ENCODE measurements at regions not wholly inside any gene's neighbourhood (a gene's known extent, or its start where the extent isn't known, plus 50 kb on each side); places are given as distances from the start of the nearest gene placed in this dataset.
A peak's percentile ranks its signal among the peaks of the same experiment; 100 is the strongest.
"Not testable (repeated sequence)": the region's sequence is repeated elsewhere in the genome, so short reads cannot be mapped to it uniquely, and the experiment has no call there.

DNA sequence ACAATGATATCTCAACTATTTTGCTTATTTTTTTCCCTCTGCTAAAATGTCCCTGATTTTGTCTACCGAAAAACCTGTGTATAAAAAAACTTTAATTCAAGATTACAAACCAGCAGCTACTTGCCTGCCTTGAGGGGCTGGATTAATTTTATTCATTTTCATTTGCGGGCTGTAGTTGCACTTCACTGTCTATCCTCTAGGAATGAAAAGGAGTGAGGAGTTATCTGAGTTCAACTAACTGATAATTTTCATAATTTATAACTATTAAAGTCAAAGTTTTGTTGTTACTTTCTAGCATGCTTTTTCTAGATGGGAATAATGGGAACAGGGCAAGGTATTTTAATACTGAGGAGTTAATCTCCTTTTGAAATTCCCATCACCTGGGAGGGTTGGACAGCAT is 50.3 kb upstream of the AGTPBP1 start:
- not testable (repeated sequence) for DNase-seq

DNA sequence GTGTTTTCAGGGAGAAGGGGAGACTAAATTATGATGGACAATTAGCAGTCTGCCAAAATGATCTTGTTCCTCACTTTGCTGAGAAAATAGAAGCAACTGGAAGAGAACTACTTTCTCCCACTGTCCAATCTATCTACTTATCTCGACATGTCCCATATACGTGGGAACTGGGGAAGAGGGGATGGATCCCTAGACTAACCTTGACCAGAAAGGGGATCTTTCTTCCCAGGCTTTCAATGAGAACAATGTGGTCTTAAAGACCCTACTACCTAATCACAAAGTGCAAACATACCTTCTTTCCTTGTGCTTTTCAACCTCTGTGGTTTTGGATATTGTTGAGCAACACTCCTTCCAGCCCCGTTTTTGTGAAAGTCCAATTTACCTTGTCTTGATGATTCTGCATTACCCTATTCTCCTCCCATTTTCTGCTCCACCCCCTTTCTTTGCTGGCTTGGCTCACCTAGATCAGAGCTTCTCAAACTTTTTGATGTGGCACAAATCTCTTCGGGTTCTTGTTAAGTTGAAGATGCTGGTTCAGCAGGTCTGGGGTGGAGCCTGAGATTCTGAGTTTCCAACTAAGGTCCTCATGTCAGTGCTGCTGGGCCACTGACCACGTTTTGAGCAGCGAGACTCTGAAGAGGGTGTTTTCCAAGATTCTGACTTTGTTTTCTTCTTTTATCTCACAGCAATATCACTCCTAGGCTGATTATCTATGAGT is 61.4 kb upstream of the AGTPBP1 start:
- not testable (repeated sequence) for DNase-seq

DNA sequence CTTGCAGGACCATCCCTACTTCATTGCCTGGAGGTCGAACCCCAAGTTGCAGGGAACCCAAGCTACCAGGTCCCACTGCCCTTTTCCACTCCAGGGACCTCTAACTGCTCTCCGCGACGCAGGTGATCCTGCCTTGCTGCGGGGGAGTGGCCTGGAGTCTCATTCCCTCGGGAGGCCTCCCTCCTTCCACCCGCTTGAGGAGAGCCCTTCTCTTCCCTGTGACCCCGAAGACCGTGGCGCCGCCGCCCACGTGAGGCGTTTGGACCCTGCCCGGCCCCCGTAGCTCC is 63.0 kb upstream of the AGTPBP1 start:
- DNase-seq, result peak; percentile 57

DNA sequence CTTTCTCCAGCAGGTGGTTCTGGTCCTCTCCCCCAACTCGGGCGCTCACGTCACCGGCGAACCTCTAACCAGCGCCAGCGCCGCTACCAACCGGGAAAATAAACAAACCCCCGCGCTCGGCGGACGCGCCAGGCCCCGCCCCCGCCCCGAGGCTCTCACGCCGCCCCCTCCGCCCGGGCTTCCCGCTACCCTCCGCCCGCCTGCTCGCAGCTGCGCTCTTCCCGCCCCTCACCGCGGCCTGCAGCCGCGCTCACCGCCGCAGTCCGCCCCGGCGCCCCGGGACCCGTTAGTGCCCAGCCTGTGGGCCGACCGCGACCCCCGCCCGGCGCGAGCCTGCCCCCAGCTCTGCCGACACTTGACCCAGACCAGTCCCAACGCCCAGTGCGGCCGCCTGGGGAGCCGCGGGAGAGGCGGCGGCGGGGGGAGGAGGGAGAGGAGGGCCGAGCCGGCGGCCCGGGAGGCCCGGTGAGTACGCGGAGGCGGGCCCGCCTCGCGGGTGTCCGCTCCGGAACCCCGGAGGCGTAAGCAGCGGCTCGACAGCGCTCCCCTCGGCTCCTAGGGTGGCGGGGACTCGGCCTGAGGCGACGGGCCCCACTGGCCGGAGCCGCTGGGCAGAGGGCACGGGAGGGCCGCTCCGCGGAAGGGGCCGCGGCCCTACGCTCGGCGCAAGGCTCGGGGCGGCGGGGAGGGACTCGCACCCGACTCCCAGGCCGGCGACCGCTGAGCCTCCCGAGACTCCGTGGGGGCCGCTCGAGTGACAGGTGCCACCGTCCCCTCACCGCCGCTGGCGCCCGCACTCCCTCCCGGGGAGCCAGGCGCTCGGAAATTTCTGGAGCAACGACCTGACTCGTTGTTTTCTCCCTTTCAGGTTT is 63.6 kb upstream of the AGTPBP1 start:
- DNase-seq, result peak; percentile 57

DNA sequence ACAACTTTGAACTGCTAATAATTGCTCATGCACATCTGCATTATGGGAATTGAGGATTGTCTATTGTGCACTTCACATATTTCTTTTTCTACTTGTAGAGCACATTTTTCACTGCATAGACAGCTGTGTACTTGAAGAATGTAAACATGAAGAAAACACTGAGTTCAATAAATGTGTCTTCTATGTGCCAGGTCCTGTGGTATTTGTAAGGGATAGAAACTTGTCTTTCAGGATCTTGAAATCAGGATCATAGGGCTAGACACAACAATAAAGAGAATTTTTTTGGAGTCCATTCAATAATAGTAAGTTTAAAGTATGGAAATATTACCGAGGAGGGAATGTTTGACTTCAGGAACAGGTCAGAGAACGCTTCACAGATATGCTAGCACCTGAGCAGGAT is 66.6 kb upstream of the AGTPBP1 start:
- not testable (repeated sequence) for DNase-seq

DNA sequence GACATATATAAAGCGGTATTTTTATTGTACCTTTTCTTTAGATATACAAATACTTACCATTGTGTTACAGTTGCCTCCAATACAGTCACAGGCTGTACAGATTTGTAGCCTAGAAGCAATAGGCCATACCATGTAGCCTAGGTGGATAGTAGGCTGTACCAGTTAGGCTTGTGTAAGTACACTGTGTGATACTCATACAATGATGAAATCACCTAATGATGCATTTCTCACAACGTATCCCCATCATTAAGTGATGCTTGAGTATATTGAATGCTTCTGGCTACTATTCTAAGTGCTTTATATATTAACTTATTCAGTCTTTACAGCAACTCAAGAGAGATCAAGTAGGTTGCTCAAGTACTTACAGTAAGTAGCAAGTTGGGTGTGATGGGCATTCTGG is 71.6 kb upstream of the AGTPBP1 start:
- not testable (repeated sequence) for DNase-seq

DNA sequence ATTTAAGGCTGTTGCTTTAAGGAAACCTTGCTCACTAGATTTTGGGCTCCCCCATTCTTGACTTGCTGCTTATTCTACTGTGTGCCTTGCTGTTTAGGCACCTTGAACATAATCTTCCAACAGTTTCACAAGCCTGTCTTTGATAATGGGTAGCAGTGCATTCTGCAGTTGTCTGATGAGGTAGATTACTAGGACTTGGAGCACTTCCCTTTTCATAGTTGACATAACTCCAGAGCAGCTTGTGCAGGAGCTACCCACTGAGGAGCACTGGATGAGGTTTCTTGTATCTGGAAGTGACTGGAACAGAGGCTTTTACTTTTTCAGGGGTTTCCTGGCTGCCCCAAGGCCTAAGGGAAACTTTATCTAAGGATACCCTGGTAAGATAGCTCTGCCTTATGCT is 73.0 kb upstream of the AGTPBP1 start:
- not testable (repeated sequence) for DNase-seq

DNA sequence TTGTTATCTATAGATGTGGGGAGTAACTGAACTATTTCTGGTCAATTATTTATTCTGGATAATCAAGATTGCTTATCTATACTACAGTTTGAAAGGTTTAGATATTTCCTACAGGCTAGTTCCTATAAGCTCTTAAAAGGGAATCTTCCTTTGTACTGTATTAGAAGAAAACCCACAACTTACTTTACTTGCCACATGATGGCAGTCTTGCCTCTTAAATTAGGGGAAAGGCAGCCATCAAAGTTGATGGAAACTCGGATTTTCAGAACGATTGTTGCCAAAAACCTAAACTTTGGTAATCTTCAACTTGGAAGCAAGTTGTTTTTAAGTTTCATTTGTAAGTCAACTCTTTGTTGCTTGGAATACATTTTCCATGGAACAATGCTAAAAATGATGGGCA is 77.2 kb upstream of the AGTPBP1 start:
- DNase-seq, result not testable (repeated sequence)

DNA sequence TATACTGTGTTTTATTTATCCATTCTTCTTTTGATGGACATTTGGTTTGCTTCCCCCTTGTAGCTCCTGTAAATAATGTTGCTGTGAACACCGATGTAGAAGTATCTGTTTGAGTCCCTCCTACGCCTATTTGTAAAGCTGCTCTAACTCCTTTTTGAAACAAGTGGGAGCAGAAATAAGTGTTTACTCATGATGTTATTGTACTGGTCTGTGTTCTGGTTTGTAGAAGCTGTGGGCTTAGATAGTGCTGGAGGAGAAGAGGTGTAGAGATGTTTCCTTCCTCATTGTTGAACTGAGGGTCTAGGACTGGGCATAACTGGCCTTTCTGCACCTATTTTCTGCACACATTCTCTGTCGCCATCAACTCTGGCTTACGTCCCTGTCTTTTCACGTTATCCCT is 78.8 kb upstream of the AGTPBP1 start:
- not testable (repeated sequence) for DNase-seq

- DNase-seq, result not testable (repeated sequence)
These were observed 83.2 kb upstream of the AGTPBP1 start for GRCh38 chr9:85824949-85825348.

- not testable (repeated sequence) for DNase-seq
These were observed 92.8 kb upstream of the AGTPBP1 start for GRCh38 chr9:85834591-85834990.

- not testable (repeated sequence) for DNase-seq
These were observed 97.0 kb upstream of the NAA35 start for GRCh38 chr9:85843949-85844348.

GRCh38 chr9:85847782-85848181 is 93.2 kb upstream of the NAA35 start:
- not testable (repeated sequence) for DNase-seq

DNA sequence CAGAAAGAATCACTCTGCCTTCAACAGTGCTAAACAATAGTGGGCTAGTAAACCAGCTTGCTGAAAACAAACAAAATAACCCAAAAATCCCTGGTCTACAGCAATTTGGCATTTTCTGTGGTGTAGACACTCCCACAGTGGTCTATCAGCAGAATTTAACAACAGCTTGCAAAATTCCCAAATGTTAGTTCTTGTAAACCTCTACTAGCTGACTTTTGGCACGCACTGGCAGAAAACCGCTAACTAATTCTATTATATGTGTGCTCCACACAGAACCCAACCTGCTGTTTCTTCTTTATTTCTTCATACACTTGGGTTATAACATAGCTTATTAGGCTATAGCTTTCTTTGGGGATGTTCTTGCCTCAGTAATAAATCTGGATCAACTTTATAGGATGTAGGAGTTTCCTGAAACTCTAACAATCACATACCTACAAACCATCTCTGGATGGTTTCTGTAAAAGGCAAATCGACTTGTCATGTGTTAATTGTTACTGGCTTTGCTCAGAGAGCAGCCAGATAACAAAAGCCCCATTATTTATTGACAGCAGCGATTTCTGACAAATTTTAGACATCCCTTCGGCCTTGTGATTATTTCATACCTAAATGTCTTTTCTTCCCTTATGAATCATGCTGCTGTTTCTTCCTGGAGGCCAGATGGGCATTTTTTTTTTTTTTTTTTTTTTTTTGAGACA is 82.7 kb upstream of the NAA35 start:
- no peak for DNase-seq

DNA sequence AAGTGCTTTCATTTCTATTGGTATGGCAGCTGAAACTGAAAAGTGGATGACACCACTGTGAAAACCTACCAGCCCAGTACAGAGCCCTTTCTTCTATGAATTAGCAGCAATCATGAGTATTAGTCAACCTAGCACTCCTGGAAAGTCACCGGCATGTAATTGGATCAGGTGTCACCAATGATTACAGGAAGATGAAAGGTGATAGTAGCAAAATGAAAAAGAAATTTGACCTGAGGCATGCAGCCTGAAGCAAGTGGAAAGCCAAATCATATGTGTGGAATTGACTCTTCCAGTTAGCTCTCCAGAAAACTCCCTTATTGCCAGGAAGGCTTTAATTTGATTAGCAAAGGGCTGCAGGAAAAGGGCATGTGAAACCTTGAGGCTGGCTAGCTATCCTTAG is 81.2 kb upstream of the NAA35 start:
- DNase-seq, result no peak

GRCh38 chr9:85861882-85862281 is 79.1 kb upstream of the NAA35 start:
- not testable (repeated sequence) for DNase-seq

DNA sequence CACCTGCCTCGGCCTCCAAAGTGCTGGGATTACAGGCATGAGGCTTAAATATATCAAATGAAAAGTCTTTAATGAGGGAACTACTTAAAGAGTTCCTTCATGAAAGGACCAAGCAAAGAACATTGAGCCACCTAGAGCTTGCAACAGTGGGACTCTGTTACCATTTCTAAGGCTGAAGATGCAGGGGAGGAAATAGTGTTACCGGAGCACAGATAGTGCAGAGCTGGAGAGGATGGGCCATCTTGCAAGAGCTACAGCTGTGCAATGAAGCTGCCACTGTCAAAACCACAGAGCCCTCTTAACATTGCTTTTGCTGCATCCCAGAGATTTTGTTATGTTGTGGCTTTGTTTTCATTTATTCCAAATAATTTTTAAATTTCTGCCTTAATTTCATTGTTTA is 77.1 kb upstream of the NAA35 start:
- no peak for DNase-seq

- no peak for DNase-seq
These were observed 69.9 kb upstream of the NAA35 start for GRCh38 chr9:85871008-85871407.

GRCh38 chr9:85871683-85872082 is 69.3 kb upstream of the NAA35 start:
- DNase-seq, result not testable (repeated sequence)

DNA sequence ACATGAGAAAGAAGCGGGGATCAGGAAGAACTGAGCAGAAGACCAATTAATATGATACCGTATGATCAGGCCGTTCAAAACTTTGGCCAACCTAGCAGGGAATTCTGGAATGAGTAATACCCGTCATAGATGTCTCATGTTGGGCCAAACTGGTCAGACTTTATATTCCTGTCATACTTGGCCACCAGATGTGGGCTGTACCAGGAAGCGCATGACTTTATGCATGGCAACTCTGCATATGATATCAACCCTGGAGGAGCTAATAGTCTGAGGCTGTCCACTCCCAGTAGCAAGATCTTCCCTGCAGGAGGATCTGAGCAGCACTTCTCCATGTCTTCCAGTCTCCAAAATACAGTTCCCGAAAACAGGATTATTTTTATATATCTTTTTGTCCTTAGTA is 68.5 kb upstream of the NAA35 start:
- DNase-seq, result no peak

DNA sequence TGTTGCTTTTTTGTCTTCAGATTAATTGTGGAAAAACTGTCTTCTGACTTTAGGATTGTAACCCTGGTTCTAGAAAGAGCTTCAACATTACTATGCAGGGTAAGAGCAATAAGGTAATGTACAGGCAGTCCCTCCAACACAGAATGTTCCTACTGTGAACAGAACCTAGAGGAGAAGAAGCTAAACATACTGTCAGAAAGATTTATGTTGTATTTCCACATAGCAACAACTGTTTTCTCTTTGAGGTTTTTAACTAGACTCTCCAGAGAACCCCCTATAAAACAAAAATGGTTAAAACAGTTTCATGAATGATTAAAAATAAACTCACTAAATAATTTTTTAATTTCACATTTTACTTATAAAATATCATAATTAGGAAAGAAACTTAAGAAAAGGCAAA is 64.3 kb upstream of the NAA35 start:
- DNase-seq, result no peak

DNA sequence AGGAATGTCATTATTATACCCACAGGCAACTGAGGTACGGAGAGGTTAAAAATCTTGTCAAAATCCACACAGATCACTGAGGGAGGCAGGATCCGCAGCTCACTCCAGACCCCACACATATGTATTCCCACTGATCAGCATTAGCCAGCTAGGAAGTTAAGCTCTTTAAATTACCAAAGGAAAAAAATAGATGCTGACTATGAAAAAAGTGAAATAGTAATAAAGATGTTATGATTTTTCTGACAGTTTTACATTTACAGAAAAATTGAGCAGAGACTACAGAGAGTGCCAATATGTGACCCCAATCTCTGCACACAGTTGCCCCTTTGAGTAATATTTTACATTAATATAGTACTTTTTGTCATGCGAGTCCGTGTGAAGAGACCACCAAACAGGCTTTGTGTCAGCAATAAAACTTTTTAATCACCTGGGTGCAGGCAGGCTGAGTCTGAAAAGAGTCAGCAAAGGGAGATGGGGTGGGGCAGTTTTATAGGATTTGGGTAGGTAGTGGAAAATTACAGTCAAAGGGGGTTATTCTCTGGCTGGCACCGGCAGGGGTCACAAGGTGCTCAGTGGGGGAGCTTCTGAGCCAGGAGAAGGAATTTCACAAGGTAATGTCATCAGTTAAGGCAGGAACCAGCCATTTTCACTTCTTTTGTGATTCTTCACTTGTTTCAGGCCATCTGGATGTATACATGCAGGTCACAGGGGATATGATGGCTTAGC is 61.9 kb upstream of the NAA35 start:
- not testable (repeated sequence) for DNase-seq

DNA sequence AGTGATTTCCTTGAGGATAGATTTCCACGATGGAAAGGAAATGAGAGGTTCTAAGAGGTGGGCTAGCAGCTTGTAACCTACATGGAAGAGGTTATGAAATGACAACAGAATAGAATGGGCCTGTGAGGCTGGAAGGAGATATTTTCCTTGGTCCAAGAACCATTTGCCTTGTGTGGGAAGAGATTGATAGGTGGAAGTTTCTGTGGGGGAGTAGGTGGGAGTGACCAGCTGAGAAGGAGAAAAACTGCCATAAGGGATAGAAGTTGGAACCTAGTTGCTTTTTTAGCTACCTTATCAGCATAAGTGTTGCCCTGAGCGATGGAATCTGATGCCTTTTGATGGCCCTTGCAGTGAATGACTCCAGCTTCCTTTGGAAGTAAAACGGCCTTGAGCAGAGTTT is 60.4 kb upstream of the NAA35 start:
- DNase-seq, result not testable (repeated sequence)
